ENCODE measurements at regions not wholly inside any gene's neighbourhood (a gene's known extent, or its start where the extent isn't known, plus 50 kb on each side); places are given as distances from the start of the nearest gene placed in this dataset.

DNA sequence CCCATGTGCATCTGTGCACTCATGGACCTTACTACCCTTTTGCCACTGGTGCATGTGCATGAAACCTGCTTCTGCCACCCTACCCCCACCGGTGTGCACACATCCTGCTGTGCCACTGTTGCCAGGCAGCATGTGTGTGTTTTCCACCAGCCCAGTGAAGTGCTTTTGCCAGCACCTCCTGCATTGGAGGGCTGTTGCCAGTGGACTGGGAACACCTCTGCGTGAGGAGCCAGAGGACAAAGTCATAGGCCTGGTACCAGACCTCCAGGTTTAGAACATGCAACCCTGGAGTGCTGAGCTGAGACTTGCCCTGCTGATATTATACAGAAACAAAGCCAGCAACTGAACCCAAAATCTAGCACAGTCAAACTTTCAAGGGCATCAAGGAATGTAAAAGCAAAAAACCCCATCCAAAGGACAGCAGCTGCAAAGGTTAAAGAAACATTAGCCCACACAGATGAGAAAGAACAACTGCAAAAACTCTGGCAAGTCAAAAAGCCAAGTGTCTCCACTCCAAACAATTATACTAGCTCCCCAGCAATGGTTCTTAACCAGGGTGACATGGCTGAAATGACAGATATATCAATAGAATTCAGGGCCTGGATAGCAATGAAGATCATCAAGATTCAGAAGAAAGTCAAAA is 70.6 kb upstream of the PTPN3 start:
- intact Hi-C loops (cut with DNase I): no loop called here
- peak in 3 of 4 donors; percentile 14 to 42 (median 29) for DNase-seq

DNA sequence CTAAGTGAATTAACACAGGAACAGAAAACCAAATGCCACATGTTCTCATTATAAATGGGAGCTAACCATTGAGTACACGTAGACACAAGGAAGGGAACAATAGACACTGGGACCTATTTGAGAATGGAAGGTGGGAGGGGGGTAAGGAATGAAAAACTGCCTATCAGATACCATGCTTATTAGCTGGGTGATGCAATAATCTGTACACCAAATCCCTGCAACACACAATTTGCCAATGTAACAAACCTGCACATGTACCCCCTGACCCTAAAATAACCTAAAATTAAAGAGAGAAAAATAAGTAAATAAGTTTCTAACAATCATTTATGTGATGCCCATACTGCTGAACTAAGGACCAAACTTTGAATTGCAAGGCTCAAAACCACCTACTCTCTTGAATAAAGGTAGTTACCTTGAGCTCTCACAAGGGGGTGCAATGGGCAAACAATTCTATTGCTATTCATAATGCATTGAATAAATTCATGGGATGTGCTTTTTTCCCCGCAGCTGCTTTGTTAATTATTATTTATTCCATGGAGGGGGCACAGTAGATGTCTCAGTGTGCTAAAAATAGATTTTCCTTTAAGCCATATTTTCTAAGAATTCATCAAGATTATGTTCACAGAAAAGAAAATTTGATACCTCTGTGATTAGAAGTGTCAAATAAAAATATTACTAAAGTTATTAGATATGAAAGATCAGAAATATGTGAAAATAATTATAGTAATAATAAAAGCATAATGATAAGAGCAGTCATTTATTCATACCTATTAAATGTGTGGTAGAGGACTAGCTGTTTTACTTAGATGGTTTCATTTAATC is 76.2 kb upstream of the PTPN3 start:
- Histone ChIP-seq H3K4me1 (no peaks in the 10 kb centered on the region), H3K4me3 (no peak overlapping the region), H3K9me3 (no peaks in the 10 kb centered on the region), H3K27me3 (no peaks in the 10 kb centered on the region), H3K27ac (no peak overlapping the region), H3K36me3 (replicated peaks in 1 of 2; ENCODE audit: insufficient read depth in 1 of 2, low read depth in 2 of 2) (no peaks in the 10 kb centered on the region)
- intact Hi-C loops (cut with DNase I): loop anchor here (10.0 kb wide), 1 partner anchor 241 kb away; no protein-coding TSS in a partner anchor
- TF ChIP-seq, protein P1, sequence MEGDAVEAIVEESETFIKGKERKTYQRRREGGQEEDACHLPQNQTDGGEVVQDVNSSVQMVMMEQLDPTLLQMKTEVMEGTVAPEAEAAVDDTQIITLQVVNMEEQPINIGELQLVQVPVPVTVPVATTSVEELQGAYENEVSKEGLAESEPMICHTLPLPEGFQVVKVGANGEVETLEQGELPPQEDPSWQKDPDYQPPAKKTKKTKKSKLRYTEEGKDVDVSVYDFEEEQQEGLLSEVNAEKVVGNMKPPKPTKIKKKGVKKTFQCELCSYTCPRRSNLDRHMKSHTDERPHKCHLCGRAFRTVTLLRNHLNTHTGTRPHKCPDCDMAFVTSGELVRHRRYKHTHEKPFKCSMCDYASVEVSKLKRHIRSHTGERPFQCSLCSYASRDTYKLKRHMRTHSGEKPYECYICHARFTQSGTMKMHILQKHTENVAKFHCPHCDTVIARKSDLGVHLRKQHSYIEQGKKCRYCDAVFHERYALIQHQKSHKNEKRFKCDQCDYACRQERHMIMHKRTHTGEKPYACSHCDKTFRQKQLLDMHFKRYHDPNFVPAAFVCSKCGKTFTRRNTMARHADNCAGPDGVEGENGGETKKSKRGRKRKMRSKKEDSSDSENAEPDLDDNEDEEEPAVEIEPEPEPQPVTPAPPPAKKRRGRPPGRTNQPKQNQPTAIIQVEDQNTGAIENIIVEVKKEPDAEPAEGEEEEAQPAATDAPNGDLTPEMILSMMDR (IDR thresholded peaks at IDR 0.05): peak; percentile 27 to 72 (median 58)
- no peak for TF ChIP-seq POLR2A (IDR thresholded peaks at IDR 0.05)
- DNase-seq: peak; percentile 25 to 42 (median 32)
- peak; percentile 47 for ATAC-seq
- 2 to 3% methylated on average over 2 of the region's 2 CpGs for WGBS, 2 donors

More for the DNA sequence above, 70.6 kb upstream of the PTPN3 start:
- no peak for ATAC-seq
- Histone ChIP-seq H3K9me3 (no peaks in the 10 kb centered on the region), H3K27ac (no peak overlapping the region), H3K4me3 (no peak overlapping the region), H3K4me1 (no peaks in the 10 kb centered on the region), H3K27me3 (no peaks in the 10 kb centered on the region), H3K36me3 (replicated peaks in 1 of 2; ENCODE audit: insufficient read depth in 1 of 2, low read depth in 2 of 2) (no peaks in the 10 kb centered on the region)
- WGBS, 2 donors: 67 to 82% methylated on average over 1 to 2 of the region's 2 CpGs
- no peak for TF ChIP-seq POLR2A (IDR thresholded peaks at IDR 0.05)
- TF ChIP-seq, protein P1 (IDR thresholded peaks at IDR 0.05): no peak

DNA sequence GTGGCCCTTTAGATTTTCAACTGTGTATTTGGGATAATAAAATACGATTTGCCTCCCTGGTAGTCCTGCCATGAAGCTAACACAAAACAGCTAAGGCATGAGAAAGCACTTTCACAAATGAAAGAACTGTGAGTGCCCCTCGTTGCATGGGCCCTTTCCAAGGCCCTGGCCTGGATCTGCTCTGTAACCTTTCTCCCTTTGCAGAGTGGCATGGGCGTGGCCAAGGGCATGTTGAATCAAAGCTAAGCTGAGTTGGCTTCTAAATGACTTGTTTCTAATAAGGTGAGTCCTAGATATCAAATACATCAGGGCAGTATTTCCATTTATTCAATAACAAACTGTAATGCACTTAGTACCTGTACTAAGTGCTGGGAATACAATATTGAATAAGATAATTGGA is 78.7 kb upstream of the PTPN3 start:
- H3K36me3 ChIP-seq (replicated peaks in 1 of 2; ENCODE audit: insufficient read depth in 1 of 2, low read depth in 2 of 2): no peaks in the 10 kb centered on the region
- no peak for DNase-seq
- no peaks in the 10 kb centered on the region for H3K27me3 ChIP-seq
- TF ChIP-seq POLR2A (IDR thresholded peaks at IDR 0.05): no peak
- TF ChIP-seq, protein P1 (IDR thresholded peaks at IDR 0.05): no peak
- H3K4me3 ChIP-seq: no peak overlapping the region
- no peaks in the 10 kb centered on the region for H3K9me3 ChIP-seq
- WGBS, 2 donors: 72 to 77% methylated on average over 3 of the region's 3 CpGs
- H3K27ac ChIP-seq: no peak overlapping the region
- intact Hi-C loops (cut with DNase I): loop anchor here (10.0 kb wide), 1 partner anchor 238 kb away; no protein-coding TSS in a partner anchor
- ATAC-seq: no peak
- H3K4me1 ChIP-seq: no peaks in the 10 kb centered on the region

DNA sequence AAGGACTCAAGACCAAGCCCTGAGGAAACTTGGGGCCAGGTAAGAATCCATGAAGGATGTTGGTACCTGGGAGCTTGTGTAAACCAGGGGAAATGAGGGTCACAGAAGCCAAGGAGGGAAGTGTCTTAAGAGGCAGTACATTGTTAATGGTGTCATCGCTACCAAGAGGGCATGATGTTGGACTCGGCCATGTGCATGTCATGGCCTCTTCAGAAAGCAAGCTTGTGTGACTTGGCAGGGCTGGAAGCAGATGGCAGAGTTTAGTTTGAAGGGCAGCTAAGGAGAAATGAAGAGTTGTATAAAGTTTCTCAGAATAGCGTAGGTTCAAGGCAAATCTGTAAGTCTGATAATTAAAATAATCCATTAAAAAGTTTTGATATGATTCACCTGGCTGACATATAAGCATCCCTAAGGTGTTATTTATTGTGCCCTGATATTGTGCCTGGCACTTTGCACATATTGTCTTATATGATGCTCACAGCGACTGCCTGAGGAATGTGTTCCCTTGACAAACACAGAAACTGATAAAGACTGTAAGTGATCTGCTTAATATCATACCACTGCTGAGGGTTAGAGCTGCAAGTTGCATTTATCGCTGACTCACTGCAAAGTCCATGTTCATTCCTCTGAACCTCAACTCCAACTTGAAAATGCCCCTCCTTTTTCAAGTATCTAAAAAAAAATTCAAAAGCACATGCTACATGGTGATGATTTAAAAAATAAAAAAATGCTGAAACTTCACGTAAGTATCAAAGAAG is 81.3 kb upstream of the PTPN3 start:
- Histone ChIP-seq H3K4me3 (no peak overlapping the region), H3K27me3 (no peaks in the 10 kb centered on the region), H3K27ac (no peak overlapping the region), H3K4me1 (no peaks in the 10 kb centered on the region), H3K9me3 (no peaks in the 10 kb centered on the region), H3K36me3 (replicated peaks in 1 of 2; ENCODE audit: insufficient read depth in 1 of 2, low read depth in 2 of 2) (no peaks in the 10 kb centered on the region)
- no peak for DNase-seq
- TF ChIP-seq, protein P1 (IDR thresholded peaks at IDR 0.05): no peak
- intact Hi-C loops (cut with DNase I): loop anchor here (10.0 kb wide), 1 partner anchor 235 kb away; no protein-coding TSS in a partner anchor
- WGBS, 2 donors: 72 to 76% methylated on average over 6 of the region's 6 CpGs
- no peak for ATAC-seq
